ENCODE measurements at regions not wholly inside any gene's neighbourhood (a gene's known extent, or its start where the extent isn't known, plus 50 kb on each side); places are given as distances from the start of the nearest gene placed in this dataset.
"Not testable (repeated sequence)": the region's sequence is repeated elsewhere in the genome, so short reads cannot be mapped to it uniquely, and the experiment has no call there.

DNA sequence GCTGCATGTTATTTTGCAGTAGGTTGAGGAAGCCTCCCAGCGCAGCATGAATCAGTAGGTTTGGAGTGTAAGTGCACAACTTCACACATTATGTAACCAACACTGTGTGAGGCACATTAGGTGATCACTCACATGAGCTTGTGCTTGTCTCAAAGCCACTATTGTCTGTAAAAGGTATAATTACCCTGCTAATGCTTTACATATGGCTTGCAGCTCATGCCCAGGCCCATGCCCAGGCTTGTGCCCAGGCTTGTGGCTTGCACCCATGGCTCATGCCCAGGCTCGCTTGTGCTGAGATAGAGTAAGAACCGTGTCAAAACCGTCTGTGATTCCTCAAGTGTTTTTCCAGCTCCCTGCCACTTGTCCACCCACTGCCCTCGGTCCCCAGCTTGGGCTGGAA lies 596.3 kb downstream of the LTN1 start:
- TF ChIP-seq, protein P1, sequence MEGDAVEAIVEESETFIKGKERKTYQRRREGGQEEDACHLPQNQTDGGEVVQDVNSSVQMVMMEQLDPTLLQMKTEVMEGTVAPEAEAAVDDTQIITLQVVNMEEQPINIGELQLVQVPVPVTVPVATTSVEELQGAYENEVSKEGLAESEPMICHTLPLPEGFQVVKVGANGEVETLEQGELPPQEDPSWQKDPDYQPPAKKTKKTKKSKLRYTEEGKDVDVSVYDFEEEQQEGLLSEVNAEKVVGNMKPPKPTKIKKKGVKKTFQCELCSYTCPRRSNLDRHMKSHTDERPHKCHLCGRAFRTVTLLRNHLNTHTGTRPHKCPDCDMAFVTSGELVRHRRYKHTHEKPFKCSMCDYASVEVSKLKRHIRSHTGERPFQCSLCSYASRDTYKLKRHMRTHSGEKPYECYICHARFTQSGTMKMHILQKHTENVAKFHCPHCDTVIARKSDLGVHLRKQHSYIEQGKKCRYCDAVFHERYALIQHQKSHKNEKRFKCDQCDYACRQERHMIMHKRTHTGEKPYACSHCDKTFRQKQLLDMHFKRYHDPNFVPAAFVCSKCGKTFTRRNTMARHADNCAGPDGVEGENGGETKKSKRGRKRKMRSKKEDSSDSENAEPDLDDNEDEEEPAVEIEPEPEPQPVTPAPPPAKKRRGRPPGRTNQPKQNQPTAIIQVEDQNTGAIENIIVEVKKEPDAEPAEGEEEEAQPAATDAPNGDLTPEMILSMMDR (IDR thresholded peaks at IDR 0.05; ENCODE audit: low read depth, low read length, missing control alignments), result no peak
- no peak overlapping the region for H3K4me3 ChIP-seq (replicated peaks; ENCODE audit: low read depth, low read length)
- no peak for DNase-seq (ENCODE audit: extremely low read depth, low read depth)

DNA sequence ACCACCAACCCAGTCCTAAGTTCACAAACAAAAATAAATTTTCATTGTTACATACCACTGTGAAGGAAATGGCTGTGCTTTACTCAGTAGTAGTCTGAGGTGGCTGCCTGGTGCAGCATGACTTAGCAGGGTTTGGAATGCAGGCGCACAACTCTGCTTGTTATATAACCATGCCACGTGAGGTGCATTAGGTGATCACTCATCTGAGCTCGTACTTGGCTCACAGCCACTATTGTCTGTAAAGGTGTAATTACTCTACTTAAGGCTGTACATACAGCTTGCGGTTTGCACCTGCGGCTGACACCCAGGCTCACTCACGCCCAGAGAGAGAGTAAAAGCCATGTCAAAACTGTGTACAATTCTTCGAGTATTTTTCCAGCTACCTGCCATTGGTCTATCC lies 599.4 kb downstream of the LTN1 start:
- no peak for DNase-seq (ENCODE audit: extremely low read depth, low read depth)
- no peak overlapping the region for H3K4me3 ChIP-seq (replicated peaks; ENCODE audit: low read depth, low read length)
- TF ChIP-seq, protein P1 (IDR thresholded peaks at IDR 0.05; ENCODE audit: low read depth, low read length, missing control alignments), result no peak

DNA sequence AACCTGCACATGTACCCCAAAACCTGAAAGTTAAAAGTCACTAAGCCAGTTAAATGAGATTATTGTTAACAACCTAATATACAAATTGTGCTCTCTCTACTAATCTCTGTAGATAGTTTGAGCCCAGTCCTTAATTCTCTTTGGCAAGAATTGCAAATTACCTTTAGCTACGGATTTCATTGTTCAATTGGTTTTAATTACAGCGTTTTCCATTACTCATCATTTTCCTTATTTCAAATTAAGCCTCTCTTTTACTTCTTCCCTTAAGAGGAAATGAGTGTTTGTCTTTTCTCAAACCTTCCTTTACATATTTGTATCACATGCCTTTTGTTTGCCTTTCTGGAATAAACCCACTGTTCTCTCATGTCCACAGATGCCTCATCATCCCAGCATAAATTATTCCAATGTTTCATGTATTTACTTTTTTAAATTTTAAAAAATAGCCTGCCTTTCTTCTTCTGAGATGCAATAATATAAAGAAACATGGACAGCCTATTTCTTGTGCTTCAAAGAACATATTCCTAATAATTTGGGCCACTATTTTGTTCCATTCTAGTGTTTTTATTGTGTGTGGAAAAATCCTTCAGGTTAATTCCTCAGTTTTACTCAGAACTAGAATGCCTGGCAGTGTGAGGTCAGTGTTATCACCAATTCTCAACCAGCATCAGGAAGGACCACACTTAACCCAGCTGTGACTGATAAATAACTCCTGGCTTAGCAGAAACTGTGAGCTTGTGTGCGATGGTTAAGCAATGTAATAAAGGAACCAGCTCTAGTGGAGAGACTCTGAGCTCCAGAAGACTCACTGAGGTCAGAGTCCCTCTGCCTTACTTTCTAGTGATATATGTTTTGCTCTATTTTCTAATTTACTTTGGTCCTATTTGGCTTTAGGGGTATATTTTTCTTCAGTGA lies 600.5 kb downstream of the LTN1 start:
- TF ChIP-seq, protein P1 (IDR thresholded peaks at IDR 0.05; ENCODE audit: low read depth, low read length, missing control alignments), result no peak
- no peak for DNase-seq (ENCODE audit: extremely low read depth, low read depth)
- H3K4me3 ChIP-seq (replicated peaks; ENCODE audit: low read depth, low read length), result no peak overlapping the region

DNA sequence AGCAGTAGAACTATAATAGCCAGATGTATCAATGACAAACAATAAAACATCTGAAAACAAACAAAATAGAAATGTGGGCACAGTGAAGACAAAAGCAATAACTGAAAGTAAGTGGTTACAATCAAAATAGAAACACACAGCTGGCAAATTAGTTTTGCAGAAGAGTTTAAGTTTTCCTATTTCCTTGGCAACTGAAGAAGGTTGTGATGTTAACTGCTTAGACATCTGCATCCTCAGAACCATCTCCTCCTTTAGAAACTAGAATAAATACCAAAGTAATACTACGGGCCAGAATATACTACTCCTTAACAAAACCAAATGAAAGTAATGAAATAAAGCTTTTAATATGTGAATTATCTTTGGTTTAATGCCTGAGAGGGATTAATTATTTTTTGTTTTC lies 605.5 kb downstream of the LTN1 start:
- DNase-seq (ENCODE audit: extremely low read depth, low read depth), result no peak
- TF ChIP-seq, protein P1 (IDR thresholded peaks at IDR 0.05; ENCODE audit: low read depth, low read length, missing control alignments), result no peak
- no peak overlapping the region for H3K4me3 ChIP-seq (replicated peaks; ENCODE audit: low read depth, low read length)

DNA sequence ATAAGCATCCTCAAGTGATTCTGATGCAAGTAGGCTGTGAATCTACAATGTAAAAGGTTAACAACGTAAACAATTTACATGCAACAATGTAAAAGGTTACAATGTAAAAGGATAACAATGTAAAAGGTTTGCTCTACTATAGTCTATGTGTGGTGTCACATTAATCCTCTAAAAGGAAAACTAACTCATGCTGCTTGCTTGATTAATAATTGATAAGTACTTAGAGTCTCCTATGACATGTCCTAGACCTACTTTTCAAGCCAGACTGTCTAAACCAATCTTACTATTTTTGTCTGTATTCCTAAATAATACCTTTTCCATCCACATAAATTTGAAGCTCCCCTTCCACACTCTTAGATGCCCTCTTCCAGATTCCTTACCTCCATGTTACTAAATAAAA lies 606.8 kb downstream of the LTN1 start:
- TF ChIP-seq, protein P1 (IDR thresholded peaks at IDR 0.05; ENCODE audit: low read depth, low read length, missing control alignments), result no peak
- DNase-seq (ENCODE audit: extremely low read depth, low read depth), result no peak
- H3K4me3 ChIP-seq (replicated peaks; ENCODE audit: low read depth, low read length), result no peak overlapping the region

DNA sequence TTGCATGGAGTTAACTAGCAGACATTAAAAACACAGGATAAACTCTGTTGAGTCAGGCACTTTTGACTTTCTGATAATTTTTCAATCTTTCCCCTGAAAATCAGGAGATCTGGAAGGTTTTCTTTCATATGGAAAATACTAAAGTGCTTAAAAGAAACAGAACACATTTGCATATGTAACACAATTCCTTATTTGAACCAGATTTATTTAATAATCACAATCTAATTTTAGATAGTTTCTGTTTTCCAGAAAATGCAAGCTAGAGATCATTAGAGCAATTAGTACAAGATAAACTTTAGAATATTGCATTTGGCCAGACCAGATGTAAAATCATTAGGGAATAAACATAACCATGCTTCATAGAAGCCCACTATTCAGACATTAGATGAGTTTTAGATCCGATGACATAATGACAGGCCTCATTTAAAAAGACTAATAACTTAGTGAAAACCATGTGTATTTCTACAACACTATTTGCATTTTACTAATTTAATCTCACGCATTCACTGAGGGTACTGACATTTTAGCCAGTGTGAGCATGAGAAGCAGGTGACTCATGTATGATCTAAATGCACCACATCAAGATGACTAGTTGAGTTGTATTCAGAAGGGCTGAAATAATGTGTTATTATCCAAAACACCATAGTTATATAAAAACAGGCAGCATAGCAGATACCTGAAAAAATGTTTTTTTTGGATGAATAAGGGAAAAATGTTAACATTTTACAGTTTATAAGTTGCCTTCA lies 611.5 kb downstream of the LTN1 start:
- DNase-seq (ENCODE audit: extremely low read depth, low read depth); H3K4me3 ChIP-seq (replicated peaks; ENCODE audit: low read depth, low read length): not testable (repeated sequence)

DNA sequence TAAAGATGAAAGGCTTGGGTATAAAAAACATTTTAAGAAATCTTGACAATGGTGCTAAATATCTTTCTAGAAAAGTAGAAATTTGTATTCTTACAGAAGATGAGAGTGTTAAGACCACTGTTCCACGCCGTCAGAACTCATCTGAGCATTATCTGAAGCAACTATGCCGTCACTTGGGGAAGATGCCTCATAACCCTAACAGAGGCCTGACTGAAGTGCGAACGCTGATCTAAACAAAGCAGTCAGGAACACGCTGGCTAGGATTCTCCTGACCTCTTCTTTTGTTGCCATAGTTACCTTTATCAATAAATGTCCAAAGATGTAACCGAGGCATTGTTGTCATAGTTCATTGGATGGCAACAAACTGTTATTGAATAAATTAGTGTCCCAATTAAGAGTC lies 612.4 kb downstream of the LTN1 start:
- no peak for DNase-seq (ENCODE audit: extremely low read depth, low read depth)
- TF ChIP-seq, protein P1 (IDR thresholded peaks at IDR 0.05; ENCODE audit: low read depth, low read length, missing control alignments), result no peak
- H3K4me3 ChIP-seq (replicated peaks; ENCODE audit: low read depth, low read length), result no peak overlapping the region

All from HFF-Myc (cell line).